GM12864 (cell line): ENCODE measurements at regions not wholly inside any gene's neighbourhood (a gene's known extent, or its start where the extent isn't known, plus 50 kb on each side); places are given as distances from the start of the nearest gene placed in this dataset.

Experiments used
- DNase-seq: peaks from one replicate; pipeline ENCODE4 v3.0.0-alpha.2; 2011; ENCODE audit warnings: low read depth
- H3K4me3 ChIP-seq: 2 replicates; pipeline ENCODE4 v1.5.1; 2011; ENCODE audit warnings: mild to moderate bottlenecking, low read depth, low read length, control low read depth
- CTCF ChIP-seq: IDR thresholded peaks from 2 replicates; pipeline ENCODE4 v1.5.1; 2011; ENCODE audit warnings: low read depth, mild to moderate bottlenecking, moderate library complexity, low read length, control low read depth, inconsistent platforms; ENCODE audit errors: missing control alignments

- no peak overlapping the region for H3K4me3 ChIP-seq
- TF ChIP-seq CTCF: no peak
Measured at GRCh38 chr3:44120721-44121582, 120.7 kb upstream of the TOPAZ1 start.

DNA sequence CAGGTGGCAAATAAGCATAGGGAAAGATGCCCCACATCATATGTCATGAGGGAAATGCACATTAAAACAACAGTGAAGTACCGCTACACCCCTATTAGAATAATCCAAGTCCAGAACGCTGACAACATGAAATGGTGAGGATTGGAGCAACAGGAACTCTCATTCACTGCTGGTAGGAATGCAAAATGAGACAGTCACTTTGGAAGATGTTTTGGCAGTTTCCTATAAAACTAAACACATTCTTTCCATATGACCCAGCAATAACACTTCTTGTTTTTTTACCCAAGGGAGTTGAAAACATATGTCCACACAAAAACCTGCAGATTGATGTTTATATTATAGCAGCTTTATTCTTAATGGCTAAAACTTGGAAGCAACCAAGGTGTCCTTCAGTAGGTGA, 116.4 kb upstream of the TOPAZ1 start:
- TF ChIP-seq CTCF: no peak
- no peak for DNase-seq

More at GRCh38 chr3:44120721-44121582, 120.7 kb upstream of the TOPAZ1 start:
- DNase-seq: no peak

DNA sequence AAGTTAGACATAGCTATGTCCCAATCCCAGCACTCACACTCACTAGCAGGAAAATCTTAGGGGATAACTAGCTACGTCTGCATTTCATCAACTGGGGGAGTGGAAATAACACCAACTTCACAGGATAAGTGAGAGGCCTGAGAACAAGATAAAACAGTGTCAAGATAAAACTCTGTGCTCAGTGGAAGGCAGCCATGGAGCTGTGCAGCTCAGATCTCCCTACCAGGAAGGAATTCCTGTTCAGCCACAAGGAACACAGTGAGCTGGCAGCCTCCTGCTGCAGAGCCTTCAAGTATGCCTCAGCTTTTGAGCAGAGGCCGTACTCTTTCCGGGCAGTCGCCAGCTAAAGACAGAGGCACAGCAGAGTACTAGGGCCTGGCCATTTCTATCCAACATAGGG, 115.8 kb upstream of the TOPAZ1 start:
- TF ChIP-seq CTCF: no peak
- no peak for DNase-seq
- H3K4me3 ChIP-seq: no peak overlapping the region

More for the DNA sequence above, 116.4 kb upstream of the TOPAZ1 start:
- no peak overlapping the region for H3K4me3 ChIP-seq

DNA sequence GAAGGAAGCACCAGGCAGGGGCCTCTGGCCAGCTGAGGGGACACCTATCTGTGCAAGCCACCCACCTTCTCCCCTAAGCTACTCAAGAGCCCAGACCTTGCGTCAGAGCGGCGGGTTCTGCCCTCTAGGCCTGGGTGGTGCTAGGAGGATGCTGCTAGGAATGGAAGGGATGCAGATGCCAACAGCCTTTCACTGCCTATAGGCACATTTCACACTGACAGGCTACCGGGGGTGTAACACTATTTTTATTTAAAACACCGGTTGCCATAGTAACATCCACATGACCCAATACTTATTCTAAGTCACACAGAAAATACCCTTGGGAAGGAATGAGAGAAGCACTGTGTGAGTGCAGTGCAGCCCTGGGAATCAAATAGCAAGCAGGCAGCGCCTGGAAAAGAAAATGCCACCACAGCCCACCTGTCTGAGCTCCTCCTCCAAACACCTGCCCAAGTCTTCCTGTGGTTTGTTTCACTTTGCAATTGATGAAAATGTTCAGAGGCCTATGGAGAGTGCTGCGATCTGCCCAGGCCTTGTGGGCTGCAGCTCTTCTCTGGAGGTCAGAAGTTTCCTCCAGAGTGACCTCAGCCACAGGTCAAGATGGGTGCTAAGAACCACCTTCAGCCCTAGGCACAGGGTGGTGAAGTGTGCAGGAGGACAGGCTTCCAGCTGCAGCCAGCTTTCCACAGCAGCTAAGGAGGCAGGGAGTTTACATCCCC, 113.5 kb upstream of the TOPAZ1 start:
- no peak for TF ChIP-seq CTCF
- no peak for DNase-seq
- no peak overlapping the region for H3K4me3 ChIP-seq

DNA sequence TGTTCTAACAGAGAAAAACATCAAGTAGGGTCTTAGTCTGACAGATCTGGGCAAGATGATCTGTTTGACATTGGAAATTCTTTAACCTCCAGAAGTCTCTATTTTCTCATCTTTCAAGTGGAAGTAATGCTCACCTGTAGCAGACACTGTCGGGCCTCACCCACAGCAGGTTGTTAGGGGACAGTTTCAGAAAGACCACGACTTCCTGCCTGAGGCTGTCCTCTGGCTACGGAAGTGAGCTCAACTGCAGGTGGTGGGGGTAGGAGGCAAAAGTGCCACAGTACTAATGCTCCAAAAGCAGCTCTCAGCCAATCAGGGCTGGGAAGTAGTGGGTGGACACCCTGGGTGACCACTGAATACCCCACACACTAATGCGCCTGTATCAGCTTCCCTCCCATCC, 111.4 kb upstream of the TOPAZ1 start:
- TF ChIP-seq CTCF: no peak
- H3K4me3 ChIP-seq: no peak overlapping the region
- DNase-seq: peak; percentile 13

DNA sequence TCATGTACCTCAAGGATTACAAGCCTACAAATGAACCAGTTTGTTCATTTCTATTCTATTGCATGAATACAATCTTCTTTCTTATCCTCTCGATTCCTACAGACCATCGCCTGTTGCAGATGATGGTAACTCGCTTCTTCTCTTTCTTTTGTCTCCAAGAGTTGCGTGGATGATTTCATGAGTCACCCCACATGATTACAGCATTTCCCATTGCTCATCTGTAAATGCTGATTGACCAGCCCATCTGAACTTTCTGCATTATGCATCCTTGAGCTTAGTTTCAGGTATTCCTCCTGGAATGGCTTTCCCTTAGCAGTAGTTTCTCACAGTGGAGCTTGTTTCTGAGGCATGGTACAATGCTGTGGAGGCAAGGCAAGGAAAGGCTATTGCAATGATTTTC, 109.6 kb upstream of the TOPAZ1 start:
- no peak for DNase-seq
- TF ChIP-seq CTCF: no peak
- no peak overlapping the region for H3K4me3 ChIP-seq
